ENCODE measurements at regions not wholly inside any gene's neighbourhood (a gene's known extent, or its start where the extent isn't known, plus 50 kb on each side); places are given as distances from the start of the nearest gene placed in this dataset.
A peak's percentile ranks its signal among the peaks of the same experiment; 100 is the strongest.

DNA sequence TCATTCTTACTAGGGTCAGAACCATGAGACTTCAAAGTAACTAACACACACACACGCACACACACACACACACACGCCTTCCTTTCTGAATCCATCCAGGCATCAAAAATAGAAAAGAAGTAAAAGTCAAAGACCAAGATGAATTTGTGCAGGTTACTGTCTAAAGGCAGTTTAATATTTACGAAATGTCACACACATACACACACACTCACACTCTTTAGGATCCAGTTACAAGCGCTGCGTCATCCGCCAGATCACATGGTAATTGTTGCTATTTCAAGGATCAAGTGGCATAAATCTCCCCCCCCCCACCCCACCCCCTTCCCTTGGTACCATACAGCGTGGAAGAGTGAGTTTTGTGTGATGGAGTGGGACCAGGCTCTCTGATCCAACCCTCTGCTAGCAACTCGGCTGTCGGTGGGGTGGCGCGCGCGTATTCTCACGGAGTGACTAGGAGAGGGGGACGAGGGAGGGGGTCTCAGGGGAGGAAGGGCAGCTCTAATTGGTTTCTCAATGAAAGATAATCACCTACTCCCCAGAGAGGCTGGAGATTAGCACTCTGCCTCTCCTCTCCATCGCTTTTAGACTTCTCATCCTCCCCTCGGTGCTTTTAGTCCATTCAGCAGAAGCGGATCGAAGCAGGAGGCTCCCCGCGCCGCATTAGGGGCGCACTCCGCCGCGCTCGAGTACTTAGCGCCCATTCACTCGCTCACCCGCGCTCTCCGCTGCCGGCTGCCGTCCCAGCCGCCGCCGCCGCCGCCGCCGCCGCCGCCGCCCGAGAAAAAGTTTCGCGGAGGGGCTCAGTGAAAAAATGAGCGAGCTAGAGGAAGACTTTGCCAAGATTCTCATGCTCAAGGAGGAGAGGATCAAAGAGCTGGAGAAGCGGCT, 83.5 kb upstream of the PRKG1 start:
- H3K4me1 ChIP-seq (ENCODE audit: insufficient read depth), result no peaks in the 10 kb centered on the region
- H3K36me3 ChIP-seq (ENCODE audit: insufficient read depth), result no peaks in the 10 kb centered on the region
- peak overlapping the region; percentile 70 for H3K4me3 ChIP-seq (ENCODE audit: low read depth, low read length)
- no peak for DNase-seq (ENCODE audit: extremely low spot score)
- H3K27ac ChIP-seq (ENCODE audit: low read depth), result no peak overlapping the region
- 1% methylated on average over 49 of the region's 49 CpGs for WGBS

DNA sequence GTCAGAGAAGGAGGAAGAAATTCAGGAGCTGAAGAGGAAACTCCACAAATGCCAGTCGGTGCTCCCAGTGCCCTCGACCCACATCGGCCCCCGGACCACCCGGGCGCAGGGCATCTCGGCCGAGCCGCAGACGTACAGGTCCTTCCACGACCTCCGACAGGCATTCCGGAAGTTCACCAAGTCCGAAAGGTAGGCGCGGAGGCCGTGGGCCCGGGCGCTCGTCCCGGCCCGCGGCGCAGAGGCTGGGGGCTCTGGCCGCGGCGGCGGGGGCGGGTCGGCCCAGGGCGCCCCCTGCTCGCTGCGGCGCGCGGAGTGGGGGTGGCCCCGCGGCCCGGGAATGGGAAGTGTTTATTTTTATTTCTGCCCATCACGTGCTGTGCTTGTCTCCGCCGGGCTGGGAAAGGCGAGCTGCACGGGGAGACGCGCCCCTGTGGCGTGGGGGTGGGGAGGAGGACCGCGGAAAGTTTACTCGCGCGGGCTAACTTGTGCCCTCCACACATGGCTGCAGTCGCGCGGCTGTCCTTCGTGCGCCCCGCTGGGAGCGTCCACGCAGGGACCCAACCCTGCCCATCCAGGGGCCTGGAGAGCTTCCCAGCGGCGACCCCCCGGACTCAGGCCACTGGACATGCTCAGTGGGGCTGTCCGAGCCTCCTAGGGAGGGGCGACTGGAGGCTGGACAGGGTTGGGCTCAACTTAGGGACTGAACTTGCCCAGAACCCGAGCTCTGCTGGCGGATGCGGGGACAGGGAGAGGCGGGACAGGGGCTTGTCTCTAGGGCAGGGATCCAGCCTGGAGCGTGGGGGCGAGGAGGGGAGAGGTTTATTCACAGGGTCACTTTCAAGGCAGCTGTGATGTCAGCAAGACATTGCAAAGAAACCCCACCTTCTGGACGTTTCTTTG, 82.6 kb upstream of the PRKG1 start:
- under 1% methylated on average over 72 of the region's 72 CpGs for whole genome bisulfite sequencing
- no peaks in the 10 kb centered on the region for H3K4me1 ChIP-seq (ENCODE audit: insufficient read depth)
- peak overlapping the region; percentile 12 for H3K27ac ChIP-seq (ENCODE audit: low read depth)
- no peaks in the 10 kb centered on the region for H3K36me3 ChIP-seq (ENCODE audit: insufficient read depth)
- H3K4me3 ChIP-seq (ENCODE audit: low read depth, low read length), result peak overlapping the region; percentile 70
- DNase-seq (ENCODE audit: extremely low spot score), result no peak

DNA sequence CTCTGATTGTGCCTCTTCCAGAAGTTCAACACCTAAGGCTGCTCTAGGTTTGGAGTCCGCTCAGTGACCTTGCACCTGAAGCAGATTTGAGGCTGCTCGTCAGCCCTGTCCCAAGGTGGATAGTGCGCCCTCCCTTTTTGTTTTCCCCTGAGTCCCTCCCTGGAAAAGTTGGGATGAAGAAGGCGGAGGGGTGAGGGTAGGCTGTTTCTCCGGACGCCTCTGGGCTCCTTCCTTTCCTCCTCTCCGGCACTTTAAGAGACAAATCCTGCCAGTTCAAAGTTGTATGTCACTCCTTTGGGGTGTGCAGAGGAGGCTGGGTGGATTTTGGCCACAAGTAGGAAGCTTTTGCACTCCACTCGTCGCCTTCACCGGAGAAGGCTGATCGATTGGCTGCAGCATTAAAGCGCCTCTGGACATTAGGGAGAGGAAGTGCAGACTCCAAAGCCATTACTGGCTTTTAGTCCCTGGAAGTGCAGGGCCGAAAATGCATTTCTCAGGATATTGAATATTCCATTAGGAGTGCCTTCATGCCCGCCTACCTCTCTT, 81.9 kb upstream of the PRKG1 start:
- Histone ChIP-seq H3K27ac (ENCODE audit: low read depth) (no peak overlapping the region), H3K4me3 (ENCODE audit: low read depth, low read length) (peak overlapping the region; percentile 70), H3K36me3 (ENCODE audit: insufficient read depth) (no peaks in the 10 kb centered on the region), H3K4me1 (ENCODE audit: insufficient read depth) (no peaks in the 10 kb centered on the region)
- 27% methylated on average over 14 of the region's 14 CpGs for WGBS
- no peak for DNase-seq (ENCODE audit: extremely low spot score)

DNA sequence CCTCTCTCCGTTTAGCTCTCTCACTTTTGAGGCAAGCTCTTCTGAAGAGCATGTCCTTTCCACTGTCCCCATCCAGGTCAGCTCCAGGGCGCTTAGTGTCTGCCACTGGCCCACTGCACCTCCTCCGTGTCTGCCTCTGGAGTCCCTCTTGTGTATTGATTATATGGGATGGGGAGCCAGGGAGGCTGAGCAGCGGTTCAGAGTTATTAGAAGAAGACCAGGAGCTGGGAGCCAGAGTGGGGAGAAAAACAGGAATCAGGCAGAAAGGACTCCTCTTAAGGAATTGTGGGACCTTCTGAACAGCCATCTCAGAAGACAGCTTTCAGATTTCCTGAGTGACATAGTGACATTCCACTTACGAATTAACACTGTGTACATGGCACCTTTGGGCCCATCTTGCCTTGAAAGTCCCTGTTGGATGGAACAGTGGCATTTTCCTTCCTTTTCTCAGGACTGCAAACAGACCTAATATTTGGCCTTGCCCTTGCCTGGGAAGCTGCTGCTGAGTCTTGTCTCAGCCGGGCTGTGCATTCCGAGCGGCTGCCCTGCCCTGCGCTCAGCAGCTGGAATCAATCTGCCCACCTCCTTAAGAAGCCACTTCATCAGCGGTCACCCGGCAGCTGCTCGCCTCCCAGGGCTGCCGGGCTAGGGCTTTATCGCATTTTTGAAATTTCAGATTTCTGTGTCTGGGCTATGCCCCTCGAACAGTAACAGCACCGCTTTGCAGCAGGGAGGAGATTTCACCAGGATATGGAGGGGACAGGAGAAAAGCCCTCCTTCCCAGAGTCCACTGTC, 81.1 kb upstream of the PRKG1 start:
- H3K4me3 ChIP-seq (ENCODE audit: low read depth, low read length), result peak overlapping the region; percentile 13
- WGBS, result 32% methylated on average over 16 of the region's 16 CpGs
- no peaks in the 10 kb centered on the region for H3K36me3 ChIP-seq (ENCODE audit: insufficient read depth)
- DNase-seq (ENCODE audit: extremely low spot score), result no peak
- peak overlapping the region; percentile 3 for H3K27ac ChIP-seq (ENCODE audit: low read depth)
- H3K4me1 ChIP-seq (ENCODE audit: insufficient read depth), result no peaks in the 10 kb centered on the region

DNA sequence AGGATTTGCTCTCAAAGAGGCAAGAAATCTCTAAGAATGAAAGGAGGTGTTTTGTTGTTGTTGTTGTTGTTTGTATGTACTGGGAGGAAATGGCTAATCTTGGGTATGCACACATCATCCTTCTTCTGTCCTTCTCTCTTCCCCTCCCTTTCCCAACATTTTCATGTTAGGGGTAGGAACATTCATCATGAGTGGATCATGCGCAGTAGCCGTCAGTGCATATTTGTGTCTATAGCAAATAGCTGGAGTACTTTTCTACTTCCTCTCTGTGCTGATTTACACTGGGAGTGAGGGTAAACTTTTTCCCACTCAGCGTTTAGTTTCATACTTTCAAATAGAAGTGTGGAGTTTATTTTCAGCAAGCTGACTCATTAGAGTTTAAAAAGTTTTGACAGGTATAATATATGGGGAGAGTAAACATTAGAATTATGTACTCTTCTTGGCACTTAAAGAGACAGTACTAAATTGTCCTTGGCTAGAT, 80.5 kb upstream of the PRKG1 start:
- no peak for DNase-seq (ENCODE audit: extremely low spot score)
- Histone ChIP-seq H3K27ac (ENCODE audit: low read depth) (no peak overlapping the region), H3K4me1 (ENCODE audit: insufficient read depth) (no peaks in the 10 kb centered on the region), H3K36me3 (ENCODE audit: insufficient read depth) (no peaks in the 10 kb centered on the region), H3K4me3 (ENCODE audit: low read depth, low read length) (peak overlapping the region; percentile 13)
- WGBS, result 10% methylated on average over 3 of the region's 3 CpGs

DNA sequence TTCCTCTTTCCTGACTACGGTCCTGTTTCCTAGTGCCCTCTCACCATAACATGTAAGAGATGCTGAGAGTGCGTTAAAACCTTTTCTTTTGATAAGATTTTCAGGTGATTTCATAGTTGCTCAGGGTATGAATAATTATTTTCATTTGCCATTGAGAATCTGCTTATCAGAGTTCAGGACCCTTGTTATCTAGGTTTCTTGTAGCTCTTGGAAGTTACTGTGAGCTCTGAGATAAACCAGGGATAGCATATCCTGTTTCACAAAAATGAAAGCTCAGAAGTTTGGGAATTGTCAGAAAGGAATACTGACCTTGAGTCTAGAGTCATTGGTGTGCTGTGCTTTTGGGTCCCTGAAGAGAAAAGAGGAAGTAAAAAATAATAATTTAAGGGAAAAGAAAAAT, 76.8 kb upstream of the PRKG1 start:
- WGBS, result 86% methylated on average over 2 of the region's 2 CpGs
- H3K36me3 ChIP-seq (ENCODE audit: insufficient read depth), result no peaks in the 10 kb centered on the region
- no peaks in the 10 kb centered on the region for H3K4me1 ChIP-seq (ENCODE audit: insufficient read depth)
- no peak overlapping the region for H3K4me3 ChIP-seq (ENCODE audit: low read depth, low read length)
- no peak for DNase-seq (ENCODE audit: extremely low spot score)
- no peak overlapping the region for H3K27ac ChIP-seq (ENCODE audit: low read depth)

DNA sequence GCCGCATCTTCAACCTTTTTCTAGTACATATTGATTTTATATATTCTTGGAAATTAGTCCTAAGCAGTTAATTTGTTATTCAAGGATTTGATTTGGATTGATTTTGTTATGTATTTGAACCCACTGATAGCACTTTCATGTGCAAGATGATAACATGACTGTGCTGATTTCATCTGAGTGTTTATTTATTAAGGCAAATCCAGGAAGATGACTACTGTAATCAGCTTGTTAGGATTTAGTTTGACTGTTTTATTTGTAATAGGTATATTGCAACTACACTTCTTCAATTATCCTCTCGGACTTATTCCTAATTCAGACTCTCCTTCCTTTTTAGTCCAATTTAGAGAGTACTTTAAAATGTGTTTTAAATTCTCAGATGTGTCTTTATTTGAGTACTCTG, 75.1 kb upstream of the PRKG1 start:
- Histone ChIP-seq H3K27ac (ENCODE audit: low read depth) (no peak overlapping the region), H3K4me3 (ENCODE audit: low read depth, low read length) (no peak overlapping the region), H3K4me1 (ENCODE audit: insufficient read depth) (no peaks in the 10 kb centered on the region), H3K36me3 (ENCODE audit: insufficient read depth) (no peaks in the 10 kb centered on the region)
- DNase-seq (ENCODE audit: extremely low spot score), result no peak
- WGBS, result 90% methylated on average over 2 of the region's 2 CpGs

DNA sequence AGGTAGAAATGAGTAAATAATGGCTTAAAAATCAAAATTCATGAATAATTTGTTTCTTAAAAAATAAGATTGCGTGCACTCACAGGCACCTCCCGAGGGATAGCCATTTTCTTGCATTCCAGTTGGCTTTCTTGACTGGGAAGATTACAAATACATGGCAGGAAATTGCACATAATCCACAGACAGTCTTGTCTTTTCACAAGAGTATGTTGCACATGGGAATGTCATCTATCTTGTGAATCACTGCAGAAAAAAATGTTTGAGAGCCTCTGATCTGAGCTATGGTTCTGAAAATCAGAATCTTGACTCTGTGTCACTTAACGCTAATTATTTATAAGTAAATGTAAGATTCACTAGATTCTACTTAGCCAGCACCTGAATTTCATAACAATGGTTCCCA, 74.1 kb upstream of the PRKG1 start:
- Histone ChIP-seq H3K36me3 (ENCODE audit: insufficient read depth) (no peaks in the 10 kb centered on the region), H3K27ac (ENCODE audit: low read depth) (no peak overlapping the region), H3K4me1 (ENCODE audit: insufficient read depth) (no peaks in the 10 kb centered on the region), H3K4me3 (ENCODE audit: low read depth, low read length) (no peak overlapping the region)
- WGBS, result 78% methylated on average over 3 of the region's 3 CpGs
- DNase-seq (ENCODE audit: extremely low spot score), result no peak

DNA sequence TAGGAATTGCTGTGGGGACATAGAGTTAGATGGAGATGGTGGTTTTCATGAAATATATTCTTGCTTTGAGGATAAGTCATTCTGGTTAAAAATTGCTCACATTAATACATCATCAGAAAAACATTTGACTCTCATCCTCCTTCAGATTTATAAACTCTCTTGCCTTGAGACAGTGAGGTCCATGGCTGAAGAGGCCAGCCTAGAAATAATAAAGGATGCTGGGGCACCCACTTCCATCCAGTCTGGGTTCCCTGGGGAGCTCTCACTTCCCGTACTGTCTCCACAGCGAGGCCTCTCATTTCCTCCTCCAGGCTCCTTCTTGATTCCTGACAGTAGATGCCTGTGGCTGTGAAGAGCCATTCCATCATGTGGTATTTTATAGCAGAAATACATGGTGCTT, 73.3 kb upstream of the PRKG1 start:
- Histone ChIP-seq H3K27ac (ENCODE audit: low read depth) (no peak overlapping the region), H3K36me3 (ENCODE audit: insufficient read depth) (no peaks in the 10 kb centered on the region), H3K4me1 (ENCODE audit: insufficient read depth) (no peaks in the 10 kb centered on the region), H3K4me3 (ENCODE audit: low read depth, low read length) (no peak overlapping the region)
- DNase-seq (ENCODE audit: extremely low spot score), result no peak
- WGBS, result 83% methylated on average over 2 of the region's 2 CpGs

DNA sequence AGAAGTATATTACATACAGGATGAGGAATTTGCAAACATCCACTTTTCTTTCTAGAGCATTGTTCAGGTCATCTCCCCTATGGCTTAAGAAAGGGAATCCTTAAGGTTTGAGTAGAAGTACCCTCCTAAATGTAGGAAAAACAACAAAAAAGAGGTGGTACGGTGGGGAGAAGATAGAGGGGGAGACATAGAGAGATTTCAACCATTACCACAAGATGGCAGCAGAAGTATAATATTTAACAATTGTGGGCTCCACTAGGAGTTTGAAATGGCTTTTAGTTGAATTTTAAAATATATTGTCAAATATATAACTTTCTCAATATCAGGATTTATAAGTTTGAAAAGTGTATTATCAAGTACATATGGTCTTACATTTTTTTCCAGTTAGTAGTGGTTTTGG, 72.7 kb upstream of the PRKG1 start:
- WGBS, result 0% methylated on average over 1 of the region's 1 CpG
- Histone ChIP-seq H3K36me3 (ENCODE audit: insufficient read depth) (no peaks in the 10 kb centered on the region), H3K4me1 (ENCODE audit: insufficient read depth) (no peaks in the 10 kb centered on the region), H3K4me3 (ENCODE audit: low read depth, low read length) (no peak overlapping the region), H3K27ac (ENCODE audit: low read depth) (no peak overlapping the region)
- DNase-seq (ENCODE audit: extremely low spot score), result no peak

DNA sequence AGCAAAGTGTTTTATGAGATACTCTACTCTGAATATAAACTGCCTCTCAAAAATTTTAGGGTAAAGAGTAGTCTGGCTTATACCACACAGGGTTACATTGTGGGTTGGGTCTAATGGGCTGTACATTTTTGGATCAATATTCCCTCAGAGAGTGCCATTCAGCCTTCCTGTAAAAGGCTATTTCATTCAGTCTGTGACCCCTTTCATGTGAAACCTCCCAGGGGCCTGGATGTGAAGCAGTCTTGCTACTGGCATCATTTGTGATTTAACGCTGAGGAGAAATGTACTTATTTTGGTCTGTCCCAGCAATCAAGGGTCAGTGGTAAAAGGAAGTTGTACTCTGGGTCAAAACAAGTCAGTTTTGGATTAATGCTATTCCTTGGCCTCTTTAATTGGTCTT, 71.8 kb upstream of the PRKG1 start:
- H3K27ac ChIP-seq (ENCODE audit: low read depth), result no peak overlapping the region
- H3K4me1 ChIP-seq (ENCODE audit: insufficient read depth), result no peaks in the 10 kb centered on the region
- H3K36me3 ChIP-seq (ENCODE audit: insufficient read depth), result no peaks in the 10 kb centered on the region
- DNase-seq (ENCODE audit: extremely low spot score), result no peak
- 83% methylated on average over 1 of the region's 1 CpG for WGBS
- no peak overlapping the region for H3K4me3 ChIP-seq (ENCODE audit: low read depth, low read length)

DNA sequence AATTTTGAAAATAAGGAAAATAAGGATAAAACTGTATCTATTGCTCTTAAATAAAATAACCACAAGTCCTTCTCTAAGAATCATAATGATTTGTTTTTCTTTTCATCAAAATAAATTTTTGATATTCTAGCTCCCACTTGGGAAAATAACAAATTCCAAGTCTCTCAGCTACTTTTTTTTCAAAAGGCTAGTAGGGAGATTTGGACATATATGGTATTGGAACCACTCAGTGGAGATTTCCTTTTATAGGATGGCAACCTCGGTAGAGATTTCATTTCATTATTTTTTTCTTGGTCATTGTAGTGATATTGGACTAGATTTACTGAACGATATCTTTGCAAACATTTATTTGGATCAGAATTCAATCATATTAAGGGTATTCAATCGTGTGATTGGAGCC, 69.5 kb upstream of the PRKG1 start:
- Histone ChIP-seq H3K36me3 (ENCODE audit: insufficient read depth) (no peaks in the 10 kb centered on the region), H3K27ac (ENCODE audit: low read depth) (no peak overlapping the region), H3K4me1 (ENCODE audit: insufficient read depth) (no peaks in the 10 kb centered on the region), H3K4me3 (ENCODE audit: low read depth, low read length) (no peak overlapping the region)
- DNase-seq (ENCODE audit: extremely low spot score), result no peak
- 86% methylated on average over 3 of the region's 3 CpGs for WGBS

DNA sequence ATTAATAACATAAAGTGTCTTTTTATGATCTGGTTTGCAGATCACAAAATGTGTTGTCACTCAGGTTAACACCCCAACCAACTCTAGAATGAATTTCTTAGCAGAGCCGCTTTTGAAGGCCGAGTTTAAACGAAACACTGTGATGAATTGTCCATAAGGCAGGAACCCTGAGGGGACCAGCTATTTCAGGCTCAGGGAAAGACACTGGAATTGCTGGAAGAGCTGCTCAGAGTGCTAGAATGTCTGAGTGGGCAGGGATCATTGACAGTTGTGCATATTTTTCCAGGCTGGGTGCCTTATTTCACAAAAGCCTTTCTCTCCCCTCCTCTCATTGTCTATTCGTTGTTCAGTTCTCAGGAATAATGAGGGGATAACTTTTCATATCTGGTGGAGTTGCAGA, 68.7 kb upstream of the PRKG1 start:
- WGBS, result 83% methylated on average over 4 of the region's 4 CpGs
- Histone ChIP-seq H3K36me3 (ENCODE audit: insufficient read depth) (no peaks in the 10 kb centered on the region), H3K4me1 (ENCODE audit: insufficient read depth) (no peaks in the 10 kb centered on the region), H3K4me3 (ENCODE audit: low read depth, low read length) (no peak overlapping the region), H3K27ac (ENCODE audit: low read depth) (no peak overlapping the region)
- DNase-seq (ENCODE audit: extremely low spot score), result no peak
